ENCODE measurements at regions not wholly inside any gene's neighbourhood (a gene's known extent, or its start where the extent isn't known, plus 50 kb on each side); places are given as distances from the start of the nearest gene placed in this dataset.
"Not testable (repeated sequence)": the region's sequence is repeated elsewhere in the genome, so short reads cannot be mapped to it uniquely, and the experiment has no call there.

- TF ChIP-seq, protein P1, sequence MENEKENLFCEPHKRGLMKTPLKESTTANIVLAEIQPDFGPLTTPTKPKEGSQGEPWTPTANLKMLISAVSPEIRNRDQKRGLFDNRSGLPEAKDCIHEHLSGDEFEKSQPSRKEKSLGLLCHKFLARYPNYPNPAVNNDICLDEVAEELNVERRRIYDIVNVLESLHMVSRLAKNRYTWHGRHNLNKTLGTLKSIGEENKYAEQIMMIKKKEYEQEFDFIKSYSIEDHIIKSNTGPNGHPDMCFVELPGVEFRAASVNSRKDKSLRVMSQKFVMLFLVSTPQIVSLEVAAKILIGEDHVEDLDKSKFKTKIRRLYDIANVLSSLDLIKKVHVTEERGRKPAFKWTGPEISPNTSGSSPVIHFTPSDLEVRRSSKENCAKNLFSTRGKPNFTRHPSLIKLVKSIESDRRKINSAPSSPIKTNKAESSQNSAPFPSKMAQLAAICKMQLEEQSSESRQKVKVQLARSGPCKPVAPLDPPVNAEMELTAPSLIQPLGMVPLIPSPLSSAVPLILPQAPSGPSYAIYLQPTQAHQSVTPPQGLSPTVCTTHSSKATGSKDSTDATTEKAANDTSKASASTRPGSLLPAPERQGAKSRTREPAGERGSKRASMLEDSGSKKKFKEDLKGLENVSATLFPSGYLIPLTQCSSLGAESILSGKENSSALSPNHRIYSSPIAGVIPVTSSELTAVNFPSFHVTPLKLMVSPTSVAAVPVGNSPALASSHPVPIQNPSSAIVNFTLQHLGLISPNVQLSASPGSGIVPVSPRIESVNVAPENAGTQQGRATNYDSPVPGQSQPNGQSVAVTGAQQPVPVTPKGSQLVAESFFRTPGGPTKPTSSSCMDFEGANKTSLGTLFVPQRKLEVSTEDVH (IDR thresholded peaks at IDR 0.05; ENCODE audit: low read depth, partially characterized antibody) = no peak
- TF ChIP-seq HDAC6 (IDR thresholded peaks at IDR 0.05; ENCODE audit: unreplicated experiment) = no peak
- no peak for TF ChIP-seq CREB1 (IDR thresholded peaks at IDR 0.05; ENCODE audit: low read depth)
- TF ChIP-seq PAX5 (IDR thresholded peaks at IDR 0.05; ENCODE audit: borderline replicate concordance, low read depth, low read length) = no peak
- TF ChIP-seq REST (IDR thresholded peaks at IDR 0.05; ENCODE audit: low read depth, low read length) = no peak
- TF ChIP-seq RBBP5 (conservative IDR thresholded peaks at IDR 0.05) = no peak
- TF ChIP-seq, protein P2, sequence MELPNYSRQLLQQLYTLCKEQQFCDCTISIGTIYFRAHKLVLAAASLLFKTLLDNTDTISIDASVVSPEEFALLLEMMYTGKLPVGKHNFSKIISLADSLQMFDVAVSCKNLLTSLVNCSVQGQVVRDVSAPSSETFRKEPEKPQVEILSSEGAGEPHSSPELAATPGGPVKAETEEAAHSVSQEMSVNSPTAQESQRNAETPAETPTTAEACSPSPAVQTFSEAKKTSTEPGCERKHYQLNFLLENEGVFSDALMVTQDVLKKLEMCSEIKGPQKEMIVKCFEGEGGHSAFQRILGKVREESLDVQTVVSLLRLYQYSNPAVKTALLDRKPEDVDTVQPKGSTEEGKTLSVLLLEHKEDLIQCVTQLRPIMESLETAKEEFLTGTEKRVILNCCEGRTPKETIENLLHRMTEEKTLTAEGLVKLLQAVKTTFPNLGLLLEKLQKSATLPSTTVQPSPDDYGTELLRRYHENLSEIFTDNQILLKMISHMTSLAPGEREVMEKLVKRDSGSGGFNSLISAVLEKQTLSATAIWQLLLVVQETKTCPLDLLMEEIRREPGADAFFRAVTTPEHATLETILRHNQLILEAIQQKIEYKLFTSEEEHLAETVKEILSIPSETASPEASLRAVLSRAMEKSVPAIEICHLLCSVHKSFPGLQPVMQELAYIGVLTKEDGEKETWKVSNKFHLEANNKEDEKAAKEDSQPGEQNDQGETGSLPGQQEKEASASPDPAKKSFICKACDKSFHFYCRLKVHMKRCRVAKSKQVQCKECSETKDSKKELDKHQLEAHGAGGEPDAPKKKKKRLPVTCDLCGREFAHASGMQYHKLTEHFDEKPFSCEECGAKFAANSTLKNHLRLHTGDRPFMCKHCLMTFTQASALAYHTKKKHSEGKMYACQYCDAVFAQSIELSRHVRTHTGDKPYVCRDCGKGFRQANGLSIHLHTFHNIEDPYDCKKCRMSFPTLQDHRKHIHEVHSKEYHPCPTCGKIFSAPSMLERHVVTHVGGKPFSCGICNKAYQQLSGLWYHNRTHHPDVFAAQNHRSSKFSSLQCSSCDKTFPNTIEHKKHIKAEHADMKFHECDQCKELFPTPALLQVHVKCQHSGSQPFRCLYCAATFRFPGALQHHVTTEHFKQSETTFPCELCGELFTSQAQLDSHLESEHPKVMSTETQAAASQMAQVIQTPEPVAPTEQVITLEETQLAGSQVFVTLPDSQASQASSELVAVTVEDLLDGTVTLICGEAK (IDR thresholded peaks at IDR 0.05; ENCODE audit: borderline replicate concordance) = no peak
These were observed 482.0 kb downstream of the DTWD2 start (continued) for GRCh38 chr5:118506217-118506852.

- H4K20me1 ChIP-seq (ENCODE audit: control insufficient read depth, insufficient read depth); H3K27ac ChIP-seq (ENCODE audit: control insufficient read depth, insufficient read depth); RAD21 ChIA-PET (ENCODE audit: unreplicated experiment); DNase-seq (ENCODE audit: low read depth, low spot score); SMC1A ChIA-PET (ENCODE audit: uncharacterized antibody, unreplicated experiment); H3K4me3 ChIP-seq; H3K9ac ChIP-seq (ENCODE audit: control insufficient read depth, insufficient read depth, low read length); POLR2A ChIA-PET; intact Hi-C loops (cut with micrococcal nuclease; ENCODE audit: unreplicated experiment); H3K36me3 ChIP-seq (ENCODE audit: control insufficient read depth in 2 of 2, insufficient read depth in 2 of 2, low read length in 1 of 2); H3K4me2 ChIP-seq (ENCODE audit: control insufficient read depth, insufficient read depth); CTCF ChIA-PET; ATAC-seq; FAIRE-seq; in situ Hi-C loops (cut with MboI); H3K9me3 ChIP-seq (replicated peaks; ENCODE audit: control insufficient read depth, insufficient read depth, low read length); H3K4me1 ChIP-seq (ENCODE audit: control insufficient read depth, insufficient read depth, low read length); H2AFZ ChIP-seq (ENCODE audit: control insufficient read depth, low read depth, low read length); H3K79me2 ChIP-seq (ENCODE audit: control insufficient read depth, insufficient read depth, low read length); BruUV-seq (replicated peaks); H3K27me3 ChIP-seq (replicated peaks in 1 of 2; ENCODE audit: control insufficient read depth in 2 of 2, insufficient read depth in 2 of 2, low read length in 1 of 2): not testable (repeated sequence)
- 25% methylated on average over 8 of the region's 9 CpGs for WGBS (ENCODE audit: insufficient coverage, insufficient replicate concordance, low lambda C conversion rate, missing lambda C conversion rate)
These were observed 486.1 kb downstream of the DTWD2 start for GRCh38 chr5:118502232-118502631.

Data from GM12878 (cell line).